ENCODE measurements at regions not wholly inside any gene's neighbourhood (a gene's known extent, or its start where the extent isn't known, plus 50 kb on each side); places are given as distances from the start of the nearest gene placed in this dataset.

- H3K9ac ChIP-seq (replicated peaks; ENCODE audit: extremely low read depth, insufficient read depth, low read length), result no peak overlapping the region
- ChIA-PET CTCF (interaction anchor here (0.6 kb wide), 1 partner anchor 388 kb away, joined by 3 read pairs; no protein-coding TSS in a partner anchor), POLR2A (no interaction called here)
- H3K36me3 ChIP-seq (ENCODE audit: control insufficient read depth in 2 of 2, extremely low read depth in 1 of 2, insufficient read depth in 2 of 2, low read length in 2 of 2), result no peaks in the 10 kb centered on the region
- no peaks in the 10 kb centered on the region for H3K9me1 ChIP-seq (replicated peaks; ENCODE audit: control insufficient read depth, extremely low read depth, insufficient read depth, low read length)
- H3K4me2 ChIP-seq (ENCODE audit: insufficient read depth, low read length), result no peak overlapping the region
- no TSS peak for BruUV-seq (replicated peaks)
- FAIRE-seq, result no peak
- no peak for DNase-seq (ENCODE audit: low read depth, low spot score)
- no peak overlapping the region for H3K4me3 ChIP-seq (replicated peaks in 1 of 3; ENCODE audit: insufficient read depth in 1 of 3, low read depth in 1 of 3, low read length in 3 of 3)
- dilution Hi-C loops (cut with MboI; ENCODE audit: extremely low pct_ligation_motif_present, low sequenced_read_pairs), result no loop called here
- H3K79me2 ChIP-seq (ENCODE audit: control insufficient read depth, insufficient read depth, low read length), result no peaks in the 10 kb centered on the region
- no peaks in the 10 kb centered on the region for H3K9me3 ChIP-seq (replicated peaks; ENCODE audit: control insufficient read depth, insufficient read depth, low read length)
- intact Hi-C loops (cut with micrococcal nuclease), result no loop called here
- no peaks in the 10 kb centered on the region for H3K4me1 ChIP-seq (ENCODE audit: control insufficient read depth, extremely low read depth, insufficient read depth, low read length)
- TF ChIP-seq JUN (IDR thresholded peaks at IDR 0.05; ENCODE audit: borderline replicate concordance, insufficient read depth, insufficient read length, low read depth) (no peak), MYC (IDR thresholded peaks at IDR 0.05; ENCODE audit: low read depth, low read length) (no peak), FOS (IDR thresholded peaks at IDR 0.05; ENCODE audit: borderline replicate concordance, insufficient read depth, low read length) (no peak), GATA2 (IDR thresholded peaks at IDR 0.05; ENCODE audit: insufficient read depth, insufficient read length, low read depth, low read length) (no peak), CTCF (IDR thresholded peaks at IDR 0.05; ENCODE audit: extremely low read depth in 1 of 2, insufficient read depth in 1 of 2, low read depth in 1 of 2, low read length in 2 of 2) (no peak), POLR2A (IDR thresholded peaks at IDR 0.05; ENCODE audit: low read depth, low read length) (no peak), EZH2 (IDR thresholded peaks at IDR 0.05; ENCODE audit: borderline replicate concordance, low read depth, low read length, severe bottlenecking) (no peak), POLR2AphosphoS5 (IDR thresholded peaks at IDR 0.05; ENCODE audit: insufficient read depth, low read depth, low read length) (no peak)
- no peaks in the 10 kb centered on the region for H4K20me1 ChIP-seq (replicated peaks; ENCODE audit: control insufficient read depth, extremely low read depth, insufficient read depth, low read length)
- H3K27me3 ChIP-seq (ENCODE audit: control insufficient read depth in 2 of 2, insufficient read depth in 2 of 2, low read length in 2 of 2), result no peaks in the 10 kb centered on the region
- H2AFZ ChIP-seq (ENCODE audit: low read depth, low read length), result no peak overlapping the region
- H3K27ac ChIP-seq (ENCODE audit: insufficient read depth, low read depth, low read length), result no peak overlapping the region
Measured at GRCh38 chr3:174382878-174383277, 476.3 kb upstream of the NAALADL2 start.

Measured in endothelial cell of umbilical vein (primary cell).